CD8-positive, alpha-beta memory T cell (primary cell): ENCODE measurements at regions not wholly inside any gene's neighbourhood (a gene's known extent, or its start where the extent isn't known, plus 50 kb on each side); places are given as distances from the start of the nearest gene placed in this dataset.

ENCODE experiments used
- CTCF ChIA-PET: fragments of 350-600 bp; sonication (Branson Sonifier 250); formaldehyde crosslinking; loops from one replicate; lab custom pipeline; 2021; ENCODE audit warnings: antibody characterized with exemption; lab: Charles Lee
- POLR2A ChIA-PET: fragments of 350-600 bp; sonication (Branson Sonifier 250); formaldehyde crosslinking; loops from one replicate; lab custom pipeline; 2021; ENCODE audit warnings: antibody characterized with exemption; lab: Charles Lee
- DNase-seq, 5 donors: peaks; one replicate each; pipeline versions ENCODE4 v3.0.0 to v3.0.0-alpha.2; 2020 to 2022; ENCODE audit warnings: mixed read lengths in 1 of 5
- H3K27ac ChIP-seq: one replicate; pipeline ENCODE4 v1.7.0; 2013; ENCODE audit warnings: low read depth, mild to moderate bottlenecking, low read length, moderate library complexity
- H3K27me3 ChIP-seq: 2 replicates; pipeline ENCODE4 v1.7.0; 2013; ENCODE audit warnings: low read length, mild to moderate bottlenecking; ENCODE audit not compliant: insufficient read depth, poor library complexity, severe bottlenecking
- H3K36me3 ChIP-seq: 2 replicates; pipeline ENCODE4 v1.7.0; 2013; ENCODE audit warnings: mild to moderate bottlenecking, low read length, moderate library complexity; ENCODE audit not compliant: insufficient read depth
- H3K4me1 ChIP-seq: 2 replicates; pipeline ENCODE4 v1.7.0; 2013; ENCODE audit warnings: mild to moderate bottlenecking, low read length, moderate library complexity; ENCODE audit not compliant: insufficient read depth
- H3K4me3 ChIP-seq: 2 replicates; pipeline ENCODE4 v1.7.0; 2013; ENCODE audit warnings: mild to moderate bottlenecking, low read length
- H3K9me3 ChIP-seq: 2 replicates; pipeline ENCODE4 v1.7.0; 2013; ENCODE audit warnings: mild to moderate bottlenecking, low read length
- H3K27ac Mint-ChIP-seq, 8 donors: one replicate each; pipeline ENCODE4 v1.8.0; 2020 to 2021; ENCODE audit warnings: mixed read lengths in 8 of 8, mild to moderate bottlenecking in 6 of 8, inconsistent platforms in 3 of 8, moderate library complexity in 3 of 8
- H3K27me3 Mint-ChIP-seq, 2 donors: one replicate each; pipeline ENCODE4 v1.8.0; 2020 to 2021; ENCODE audit warnings: mixed read lengths in 2 of 2, mild to moderate bottlenecking in 1 of 2, moderate library complexity in 1 of 2
- H3K36me3 Mint-ChIP-seq, 3 donors: one replicate each; pipeline ENCODE4 v1.8.0; 2020 to 2021; ENCODE audit warnings: mixed read lengths in 3 of 3, inconsistent platforms in 1 of 3, mild to moderate bottlenecking in 1 of 3
- H3K4me1 Mint-ChIP-seq, 3 donors: one replicate each; pipeline ENCODE4 v1.8.0; 2020 to 2021; ENCODE audit warnings: mixed read lengths in 3 of 3, inconsistent platforms in 1 of 3, mild to moderate bottlenecking in 1 of 3
- H3K4me3 Mint-ChIP-seq, 7 donors: one replicate each; pipeline ENCODE4 v1.8.0; 2020 to 2021; ENCODE audit warnings: mixed read lengths in 7 of 7, mild to moderate bottlenecking in 6 of 7, moderate library complexity in 4 of 7, inconsistent platforms in 2 of 7
- H3K9me3 Mint-ChIP-seq, 5 donors: one replicate each; pipeline ENCODE4 v1.8.0; 2020 to 2022; ENCODE audit warnings: mixed read lengths in 5 of 5, mild to moderate bottlenecking in 3 of 5, moderate library complexity in 2 of 5, inconsistent platforms in 1 of 5

DNA sequence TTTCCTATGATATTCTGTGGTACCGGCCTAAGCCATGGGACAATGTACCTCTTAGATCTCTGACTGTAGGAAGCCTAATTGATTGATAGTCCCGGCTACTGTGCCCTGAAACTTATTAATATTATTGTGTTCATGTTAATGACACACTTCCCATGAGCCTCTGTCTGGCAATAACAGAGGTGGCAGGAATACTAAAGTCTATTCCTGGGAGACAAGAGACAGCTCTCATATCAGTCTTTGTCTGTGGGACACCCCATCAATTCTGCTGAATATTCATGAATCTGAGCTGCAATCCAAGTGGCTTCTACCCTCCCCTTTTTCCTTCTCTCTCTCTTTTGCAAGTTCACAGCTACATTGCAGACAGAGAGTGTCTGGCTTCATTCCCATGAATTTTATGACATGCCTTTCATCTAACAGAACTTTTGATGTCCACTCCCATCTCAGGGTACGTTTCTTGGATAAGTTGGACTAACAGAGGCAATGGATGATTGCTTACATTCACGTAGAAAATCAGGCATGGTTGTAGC lies 907.5 kb downstream of the ZPLD1 start:
- Mint-ChIP-seq H3K27ac (no peak overlapping the region), H3K27me3 (no peaks in the 10 kb centered on the region), H3K36me3 (no peaks in the 10 kb centered on the region), H3K4me1 (no peaks in the 10 kb centered on the region), H3K4me3 (no peak overlapping the region), H3K9me3 (peaks cover 0 to 7% (median 3%) of the 10 kb centered on the region in 5 donors)
- DNase-seq = no peak
- Histone ChIP-seq H3K36me3 (no peaks in the 10 kb centered on the region), H3K4me3 (no peak overlapping the region), H3K27ac (no peak overlapping the region), H3K27me3 (no peaks in the 10 kb centered on the region), H3K4me1 (no peaks in the 10 kb centered on the region), H3K9me3 (no peaks in the 10 kb centered on the region)
- CTCF ChIA-PET = no interaction called here
- POLR2A ChIA-PET = no interaction called here

DNA sequence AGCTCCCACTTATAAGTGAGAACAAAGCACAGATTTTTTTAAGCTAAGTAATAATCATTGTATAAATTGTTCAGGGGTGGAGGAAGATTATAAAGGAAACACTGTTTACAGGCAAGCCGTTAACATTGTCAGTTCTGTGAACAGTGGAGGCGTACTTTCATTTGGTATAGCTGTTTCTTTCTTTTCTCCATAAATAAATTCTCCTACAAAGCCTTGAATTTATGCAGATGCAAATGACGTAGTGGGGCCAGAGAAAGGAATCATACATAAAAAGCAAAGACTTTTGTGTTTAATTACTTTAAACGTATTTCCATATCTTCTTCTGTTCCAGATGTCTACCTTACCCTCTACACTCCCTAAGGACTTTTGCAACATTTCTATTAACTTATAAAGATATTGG lies 914.9 kb downstream of the ZPLD1 start:
- POLR2A ChIA-PET = no interaction called here
- CTCF ChIA-PET = no interaction called here
- Histone ChIP-seq H3K4me3 (no peak overlapping the region), H3K9me3 (no peaks in the 10 kb centered on the region), H3K27ac (no peak overlapping the region), H3K4me1 (no peaks in the 10 kb centered on the region), H3K27me3 (no peaks in the 10 kb centered on the region), H3K36me3 (no peaks in the 10 kb centered on the region)
- Mint-ChIP-seq H3K36me3 (no peaks in the 10 kb centered on the region), H3K27ac (no peak overlapping the region), H3K27me3 (no peaks in the 10 kb centered on the region), H3K4me3 (no peak overlapping the region), H3K9me3 (peaks cover 0 to 9% (median 3%) of the 10 kb centered on the region in 5 donors), H3K4me1 (no peaks in the 10 kb centered on the region)
- DNase-seq = no peak

DNA sequence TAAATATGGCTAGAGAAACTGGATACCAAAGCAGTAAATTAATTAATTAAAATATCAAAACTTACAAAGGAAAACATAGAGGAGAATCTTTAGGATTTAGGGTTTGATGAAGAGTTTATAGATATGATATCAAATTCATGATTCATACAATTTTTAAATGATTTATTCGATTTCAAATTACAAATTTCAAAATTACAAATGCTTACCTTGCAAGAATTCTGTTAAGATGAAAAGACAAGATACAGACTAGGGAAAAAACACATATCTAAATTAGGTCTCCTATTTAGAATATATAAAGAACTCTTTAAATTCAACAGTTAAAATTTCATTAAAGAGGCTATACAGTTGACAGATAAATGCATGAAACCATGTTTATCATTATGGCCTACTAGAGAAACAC lies 930.7 kb downstream of the ZPLD1 start:
- peaks cover 0 to 14% (median 4%) of the 10 kb centered on the region in 5 donors for H3K9me3 Mint-ChIP-seq
- H3K9me3 ChIP-seq = no peaks in the 10 kb centered on the region
- no peak overlapping the region for H3K27ac Mint-ChIP-seq
- H3K36me3 Mint-ChIP-seq = no peaks in the 10 kb centered on the region
- no peaks in the 10 kb centered on the region for H3K27me3 ChIP-seq
- H3K27ac ChIP-seq = no peak overlapping the region
- no peak overlapping the region for H3K4me3 ChIP-seq
- no peaks in the 10 kb centered on the region for H3K36me3 ChIP-seq
- H3K4me1 ChIP-seq = no peaks in the 10 kb centered on the region
- DNase-seq = no peak
- H3K4me3 Mint-ChIP-seq = no peak overlapping the region
- POLR2A ChIA-PET = no interaction called here
- CTCF ChIA-PET = no interaction called here
- no peaks in the 10 kb centered on the region for H3K4me1 Mint-ChIP-seq
- H3K27me3 Mint-ChIP-seq = no peaks in the 10 kb centered on the region

DNA sequence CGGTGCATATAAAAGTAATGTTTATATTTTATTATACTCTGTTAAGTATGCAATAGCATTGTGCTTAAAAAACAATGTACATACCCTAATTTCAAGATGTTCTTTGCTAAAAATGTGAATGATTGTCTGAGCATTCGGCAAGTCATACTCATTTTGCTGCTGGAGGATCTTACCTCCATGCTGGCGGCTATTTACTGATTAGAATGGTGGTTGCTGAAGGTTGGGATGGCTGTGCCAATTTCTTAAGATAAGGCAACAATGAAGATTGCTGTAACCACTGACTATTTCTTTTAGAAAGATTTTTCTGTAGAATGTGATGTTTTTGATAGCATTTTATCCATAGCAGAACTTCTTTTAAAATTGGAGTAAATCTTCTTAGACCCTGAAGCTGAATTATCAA lies 932.7 kb downstream of the ZPLD1 start:
- H3K36me3 ChIP-seq = no peaks in the 10 kb centered on the region
- H3K4me1 Mint-ChIP-seq = no peaks in the 10 kb centered on the region
- no peaks in the 10 kb centered on the region for H3K27me3 Mint-ChIP-seq
- no peaks in the 10 kb centered on the region for H3K9me3 ChIP-seq
- no peak overlapping the region for H3K4me3 Mint-ChIP-seq
- no peak overlapping the region for H3K4me3 ChIP-seq
- DNase-seq = no peak
- H3K36me3 Mint-ChIP-seq = no peaks in the 10 kb centered on the region
- POLR2A ChIA-PET = no interaction called here
- H3K9me3 Mint-ChIP-seq = peaks cover 0 to 18% (median 7%) of the 10 kb centered on the region in 5 donors
- no peak overlapping the region for H3K27ac ChIP-seq
- H3K4me1 ChIP-seq = no peaks in the 10 kb centered on the region
- CTCF ChIA-PET = no interaction called here
- no peaks in the 10 kb centered on the region for H3K27me3 ChIP-seq
- H3K27ac Mint-ChIP-seq = no peak overlapping the region

DNA sequence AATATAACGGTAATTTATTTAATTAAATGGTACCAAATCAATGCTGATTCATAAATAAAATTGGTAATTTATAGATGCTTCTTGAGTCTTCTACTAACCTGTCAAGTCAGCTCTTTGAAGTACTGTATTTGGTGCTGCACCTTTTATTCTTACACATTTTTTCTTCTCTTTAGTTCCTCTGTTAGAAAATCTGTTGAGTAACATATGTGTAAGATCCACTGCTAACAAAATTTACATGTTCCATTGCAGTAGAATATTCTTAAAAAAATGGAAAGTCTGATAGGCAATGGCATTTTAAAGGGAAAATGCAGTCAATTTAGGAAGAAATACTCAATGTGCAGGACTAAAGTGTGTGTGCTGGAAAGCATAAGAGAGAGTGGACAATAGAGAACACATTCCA lies 936.6 kb downstream of the ZPLD1 start:
- H3K9me3 Mint-ChIP-seq = peaks cover 0 to 10% (median 7%) of the 10 kb centered on the region in 5 donors
- POLR2A ChIA-PET = no interaction called here

DNA sequence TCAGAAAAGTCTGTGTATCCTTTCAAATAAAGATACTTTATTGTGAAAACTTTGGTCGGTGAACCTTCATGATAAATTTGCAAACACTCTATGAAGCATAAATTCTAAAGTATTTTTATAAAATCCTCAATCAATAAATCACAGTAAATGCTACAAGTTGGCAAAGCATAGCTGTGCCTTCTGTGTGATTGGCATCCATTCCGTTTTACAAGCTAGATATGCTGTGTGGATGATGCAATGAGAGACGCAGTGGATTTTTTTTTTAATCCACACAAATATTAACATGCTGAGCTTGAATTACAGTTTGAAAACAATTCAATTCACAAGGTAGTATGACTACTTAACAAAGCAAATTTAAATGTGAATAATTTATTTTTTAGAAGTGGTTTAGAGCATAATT lies 937.2 kb downstream of the ZPLD1 start:
- Mint-ChIP-seq H3K27ac (no peak overlapping the region), H3K27me3 (no peaks in the 10 kb centered on the region), H3K4me3 (no peak overlapping the region), H3K9me3 (peaks cover 0 to 10% (median 3%) of the 10 kb centered on the region in 5 donors), H3K4me1 (no peaks in the 10 kb centered on the region), H3K36me3 (no peaks in the 10 kb centered on the region)
- H3K4me1 ChIP-seq = no peaks in the 10 kb centered on the region
- ChIA-PET CTCF (no interaction called here), POLR2A (no interaction called here)
- H3K9me3 ChIP-seq = no peaks in the 10 kb centered on the region
- H3K36me3 ChIP-seq = no peaks in the 10 kb centered on the region
- DNase-seq = no peak
- H3K27me3 ChIP-seq = no peaks in the 10 kb centered on the region
- no peak overlapping the region for H3K4me3 ChIP-seq
- H3K27ac ChIP-seq = no peak overlapping the region

More for the DNA sequence above, 936.6 kb downstream of the ZPLD1 start:
- no peaks in the 10 kb centered on the region for H3K27me3 ChIP-seq
- no peaks in the 10 kb centered on the region for H3K36me3 ChIP-seq
- no peaks in the 10 kb centered on the region for H3K9me3 ChIP-seq
- CTCF ChIA-PET = no interaction called here
- H3K4me1 Mint-ChIP-seq = no peaks in the 10 kb centered on the region
- no peak overlapping the region for H3K4me3 Mint-ChIP-seq
- no peak overlapping the region for H3K27ac ChIP-seq
- H3K27ac Mint-ChIP-seq = no peak overlapping the region
- H3K27me3 Mint-ChIP-seq = no peaks in the 10 kb centered on the region
- H3K4me1 ChIP-seq = no peaks in the 10 kb centered on the region
- H3K4me3 ChIP-seq = no peak overlapping the region
- no peak for DNase-seq
- H3K36me3 Mint-ChIP-seq = no peaks in the 10 kb centered on the region

DNA sequence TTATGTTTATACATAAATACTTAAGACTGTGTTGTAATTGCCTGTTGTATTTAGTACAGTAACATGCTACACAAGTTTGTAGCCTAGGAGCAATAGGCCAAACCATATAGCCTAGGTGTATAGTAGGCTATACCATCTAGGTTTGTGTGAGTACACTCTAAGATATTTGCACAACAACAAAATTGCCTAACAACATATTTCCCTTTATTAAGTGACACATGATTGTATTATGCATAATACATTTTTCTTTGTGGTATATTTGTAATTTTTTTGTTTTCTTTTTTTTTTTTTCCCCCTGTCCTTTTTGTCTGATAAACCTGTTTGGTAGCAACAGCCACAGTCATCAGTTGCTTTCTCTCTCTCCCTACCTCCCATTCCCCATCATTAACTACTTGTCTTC lies 945.6 kb downstream of the ZPLD1 start:
- Mint-ChIP-seq H3K4me3 (no peak overlapping the region), H3K9me3 (peaks cover 0 to 9% (median 2%) of the 10 kb centered on the region in 5 donors), H3K27ac (no peak overlapping the region), H3K27me3 (no peaks in the 10 kb centered on the region), H3K4me1 (no peaks in the 10 kb centered on the region), H3K36me3 (no peaks in the 10 kb centered on the region)
- Histone ChIP-seq H3K4me3 (no peak overlapping the region), H3K27me3 (no peaks in the 10 kb centered on the region), H3K36me3 (no peaks in the 10 kb centered on the region), H3K27ac (no peak overlapping the region), H3K4me1 (no peaks in the 10 kb centered on the region), H3K9me3 (no peaks in the 10 kb centered on the region)
- ChIA-PET CTCF (no interaction called here), POLR2A (no interaction called here)
- DNase-seq = no peak

DNA sequence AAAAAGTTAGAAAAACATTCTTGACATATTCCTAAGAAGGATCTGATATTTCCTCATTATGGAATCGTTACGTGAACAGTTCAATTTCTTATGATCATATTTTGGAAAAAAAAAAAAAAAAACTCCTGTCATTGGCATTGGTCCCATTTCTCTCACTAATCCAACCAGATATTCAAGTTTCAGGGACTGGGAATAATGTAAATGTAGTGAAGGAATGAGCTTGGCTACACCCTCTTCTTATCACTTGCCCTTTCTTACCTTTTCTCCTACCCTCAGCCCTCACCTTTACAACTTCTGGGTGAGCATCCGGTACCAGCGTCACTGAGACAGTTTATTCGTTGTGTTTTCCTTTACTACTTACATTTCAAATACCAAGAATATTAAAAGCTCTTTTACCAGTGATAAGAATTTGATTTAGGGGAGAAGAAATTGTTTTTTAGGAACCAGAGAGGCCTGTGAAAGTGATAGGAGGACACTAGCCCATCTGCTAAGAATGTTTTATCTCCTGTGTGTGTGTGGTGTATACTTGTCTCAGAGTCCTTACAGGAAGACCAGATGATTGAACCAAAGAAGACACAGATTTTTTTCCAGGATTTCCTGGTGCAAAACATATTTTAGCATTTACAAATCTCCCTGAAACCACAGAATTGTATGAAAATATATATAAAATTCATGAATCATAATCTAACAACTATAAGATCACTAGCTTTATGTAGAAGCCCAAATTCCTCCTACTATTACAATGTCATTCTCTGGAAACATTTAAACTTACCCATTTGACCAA lies 946.7 kb downstream of the ZPLD1 start:
- no peaks in the 10 kb centered on the region for H3K4me1 Mint-ChIP-seq
- Histone ChIP-seq H3K36me3 (no peaks in the 10 kb centered on the region), H3K4me3 (no peak overlapping the region), H3K27me3 (no peaks in the 10 kb centered on the region), H3K4me1 (no peaks in the 10 kb centered on the region), H3K27ac (no peak overlapping the region), H3K9me3 (no peaks in the 10 kb centered on the region)
- CTCF ChIA-PET = no interaction called here
- no peaks in the 10 kb centered on the region for H3K36me3 Mint-ChIP-seq
- no peak overlapping the region for H3K4me3 Mint-ChIP-seq
- no peak overlapping the region for H3K27ac Mint-ChIP-seq
- no peaks in the 10 kb centered on the region for H3K27me3 Mint-ChIP-seq
- no peak for DNase-seq
- H3K9me3 Mint-ChIP-seq = peaks cover 0 to 10% (median 2%) of the 10 kb centered on the region in 5 donors
- POLR2A ChIA-PET = no interaction called here
